GM18519 (cell line): ENCODE measurements at regions not wholly inside any gene's neighbourhood (a gene's known extent, or its start where the extent isn't known, plus 50 kb on each side); places are given as distances from the start of the nearest gene placed in this dataset.

Experiments used
- ATAC-seq: cut with Tn5 transposase; IDR thresholded peaks from one replicate; pipeline ENCODE4 v1.9.1; 2021; ENCODE audit warnings: mild to moderate bottlenecking, moderate library complexity; ENCODE audit not compliant: unreplicated experiment, low FRiP score

- ATAC-seq: no peak
Observed at GRCh38 chr6:139687055-139687454, 312.6 kb upstream of the CITED2 start.

GRCh38 chr6:139686308-139686707, 311.9 kb upstream of the CITED2 start:
- no peak for ATAC-seq

- no peak for ATAC-seq
Observed at GRCh38 chr6:139685009-139685408, 310.6 kb upstream of the CITED2 start.

GRCh38 chr6:139680819-139681218, 306.4 kb upstream of the CITED2 start:
- no peak for ATAC-seq

GRCh38 chr6:139679516-139680179, 305.2 kb upstream of the CITED2 start:
- ATAC-seq: no peak

- ATAC-seq: no peak
Observed at GRCh38 chr6:139676718-139677117, 302.3 kb upstream of the CITED2 start.

- no peak for ATAC-seq
Observed at GRCh38 chr6:139666284-139666683, 291.8 kb upstream of the CITED2 start.

- no peak for ATAC-seq
Observed at GRCh38 chr6:139663996-139664395, 289.5 kb upstream of the CITED2 start.

- no peak for ATAC-seq
Observed at GRCh38 chr6:139659711-139660110, 285.3 kb upstream of the CITED2 start.

- ATAC-seq: no peak
Observed at GRCh38 chr6:139659196-139659595, 284.7 kb upstream of the CITED2 start.

- no peak for ATAC-seq
Observed at GRCh38 chr6:139657119-139657518, 282.7 kb upstream of the CITED2 start.

- ATAC-seq: no peak
Observed at GRCh38 chr6:139655783-139656705, 281.6 kb upstream of the CITED2 start.

- no peak for ATAC-seq
Observed at GRCh38 chr6:139654888-139655782, 280.7 kb upstream of the CITED2 start.

GRCh38 chr6:139654309-139654708, 279.9 kb upstream of the CITED2 start:
- ATAC-seq: no peak

- ATAC-seq: no peak
Observed at GRCh38 chr6:139653111-139653510, 278.7 kb upstream of the CITED2 start.

- ATAC-seq: no peak
Observed at GRCh38 chr6:139650941-139651340, 276.5 kb upstream of the CITED2 start.

GRCh38 chr6:139649732-139650131, 275.3 kb upstream of the CITED2 start:
- no peak for ATAC-seq

GRCh38 chr6:139649128-139649527, 274.7 kb upstream of the CITED2 start:
- ATAC-seq: no peak

- ATAC-seq: no peak
Observed at GRCh38 chr6:139648430-139649000, 274.1 kb upstream of the CITED2 start.

- ATAC-seq: no peak
Observed at GRCh38 chr6:139647841-139648240, 273.4 kb upstream of the CITED2 start.
